ENCODE measurements at regions not wholly inside any gene's neighbourhood (a gene's known extent, or its start where the extent isn't known, plus 50 kb on each side); places are given as distances from the start of the nearest gene placed in this dataset.

DNA sequence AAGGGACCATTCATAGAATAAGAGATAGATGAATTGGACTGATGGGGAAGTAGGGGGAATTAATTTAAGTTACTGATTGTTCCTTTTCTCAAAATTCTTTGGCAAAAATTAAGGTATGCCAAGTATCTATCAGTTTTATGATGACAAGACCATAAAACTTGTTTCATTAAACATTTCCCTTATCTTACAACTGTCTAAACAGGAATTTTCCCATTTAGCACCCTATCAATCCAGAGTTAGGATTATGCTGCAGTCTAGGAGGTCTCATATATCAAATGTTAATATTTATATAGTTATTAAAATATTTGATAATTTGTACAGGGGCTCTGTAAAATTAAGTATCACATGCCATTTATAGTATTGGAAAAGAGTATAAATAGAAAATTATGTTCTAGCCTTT lies 51.5 kb upstream of the ARID1B start:
- no peak for DNase-seq (ENCODE audit: low spot score)

DNA sequence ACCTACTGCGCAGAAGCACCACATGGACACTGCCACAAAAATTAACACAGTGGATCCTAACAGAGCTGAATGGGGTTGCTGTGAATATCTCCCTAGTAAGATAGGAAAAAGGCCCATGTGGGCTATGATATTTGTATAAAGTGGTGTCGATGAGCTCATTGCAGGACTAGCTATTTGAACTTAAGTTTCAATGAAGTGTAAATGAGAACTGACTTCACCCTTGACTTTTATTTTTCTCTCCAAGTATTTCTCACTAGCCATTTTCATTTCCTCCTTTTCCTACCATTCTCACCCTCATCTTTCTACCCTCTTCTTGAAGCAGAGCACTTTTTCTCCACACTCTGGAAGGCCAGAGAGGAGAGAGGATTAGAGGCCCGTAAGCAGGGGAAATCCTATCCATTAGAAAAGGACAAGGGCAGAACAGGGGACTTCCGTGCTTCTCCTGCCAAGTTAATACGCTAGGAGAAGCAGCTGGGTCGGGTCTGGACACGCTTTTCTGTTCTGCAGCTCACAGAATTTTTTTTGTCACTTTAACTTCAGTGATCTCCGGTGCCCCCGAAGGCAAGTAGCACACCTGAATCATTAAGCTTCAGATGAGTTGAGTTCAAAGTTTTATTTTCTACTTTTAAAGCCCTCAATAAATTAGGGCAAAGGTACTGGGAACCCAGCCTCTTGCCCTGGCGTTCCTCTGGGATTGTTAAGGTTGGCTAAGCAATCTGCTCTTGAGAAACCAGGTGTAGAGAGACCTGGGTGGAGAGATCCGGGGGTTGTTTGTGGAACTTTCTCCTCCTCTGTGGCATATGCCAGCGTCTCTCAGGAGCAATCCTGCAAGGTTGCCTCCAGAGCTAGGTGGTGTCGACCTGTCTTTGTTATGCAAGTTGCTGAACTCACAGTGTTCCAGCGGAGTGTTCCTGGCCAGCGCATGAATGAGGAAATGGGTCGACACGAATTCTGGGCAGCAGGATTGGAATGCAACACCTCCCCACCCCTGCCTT lies 56.2 kb upstream of the ARID1B start:
- DNase-seq (ENCODE audit: low spot score): no peak

DNA sequence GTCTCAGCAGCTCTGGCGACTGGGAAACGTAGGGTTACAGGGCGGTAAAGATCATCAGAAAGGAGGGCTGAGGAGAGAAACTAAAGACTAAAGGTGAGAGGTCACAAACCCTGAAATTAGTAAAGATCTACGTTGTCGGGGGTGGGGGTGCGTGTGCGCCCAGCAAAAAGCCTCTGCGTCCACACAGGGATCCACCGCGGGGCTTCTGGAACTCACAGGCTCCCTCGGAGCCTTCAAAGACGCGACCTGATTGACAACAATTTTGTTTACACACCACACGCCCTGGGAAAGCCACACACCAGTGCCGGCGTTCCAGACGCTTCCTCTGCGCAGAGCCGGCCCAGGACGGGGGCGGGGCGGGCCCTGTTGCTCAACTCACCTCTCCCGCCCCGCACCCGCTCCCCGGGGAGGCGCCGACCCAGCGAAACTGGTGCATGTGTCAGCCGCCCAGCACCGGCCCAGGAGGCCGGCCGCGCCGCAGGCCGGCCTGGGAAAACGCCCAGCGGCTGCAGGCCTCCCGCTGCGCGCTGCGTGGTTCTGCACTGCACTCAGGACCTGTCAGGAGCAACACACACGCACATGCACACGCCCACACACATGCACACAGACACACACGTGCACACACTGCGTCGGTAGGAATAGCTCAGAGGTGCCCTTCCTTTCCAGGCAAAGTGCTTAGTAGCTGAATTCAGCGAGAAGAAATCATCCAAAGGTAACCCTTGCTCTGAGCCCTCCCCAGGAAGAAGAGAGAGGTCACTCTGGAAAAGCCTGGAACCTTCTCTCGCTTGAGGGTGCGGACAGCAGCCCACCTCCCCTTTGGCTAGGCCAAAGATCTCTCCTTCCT lies 57.2 kb upstream of the ARID1B start:
- peak; percentile 96 for DNase-seq (ENCODE audit: low spot score)

DNA sequence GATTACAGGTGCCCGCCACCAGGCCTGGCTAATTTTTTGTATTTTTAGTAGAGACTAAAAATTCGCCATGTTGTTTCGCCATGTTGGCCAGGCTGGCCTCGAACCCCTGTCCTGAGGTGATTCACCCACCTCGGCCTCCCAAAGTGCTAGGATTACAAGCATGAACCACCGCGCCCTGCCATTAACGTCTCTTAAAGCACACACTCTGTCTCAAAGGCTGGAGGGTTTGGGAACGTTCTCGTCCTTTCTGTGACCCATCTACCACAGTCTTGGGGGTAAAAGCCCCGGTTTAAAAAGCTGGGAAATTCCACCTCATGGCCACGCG lies 57.8 kb upstream of the ARID1B start:
- no peak for DNase-seq (ENCODE audit: low spot score)

DNA sequence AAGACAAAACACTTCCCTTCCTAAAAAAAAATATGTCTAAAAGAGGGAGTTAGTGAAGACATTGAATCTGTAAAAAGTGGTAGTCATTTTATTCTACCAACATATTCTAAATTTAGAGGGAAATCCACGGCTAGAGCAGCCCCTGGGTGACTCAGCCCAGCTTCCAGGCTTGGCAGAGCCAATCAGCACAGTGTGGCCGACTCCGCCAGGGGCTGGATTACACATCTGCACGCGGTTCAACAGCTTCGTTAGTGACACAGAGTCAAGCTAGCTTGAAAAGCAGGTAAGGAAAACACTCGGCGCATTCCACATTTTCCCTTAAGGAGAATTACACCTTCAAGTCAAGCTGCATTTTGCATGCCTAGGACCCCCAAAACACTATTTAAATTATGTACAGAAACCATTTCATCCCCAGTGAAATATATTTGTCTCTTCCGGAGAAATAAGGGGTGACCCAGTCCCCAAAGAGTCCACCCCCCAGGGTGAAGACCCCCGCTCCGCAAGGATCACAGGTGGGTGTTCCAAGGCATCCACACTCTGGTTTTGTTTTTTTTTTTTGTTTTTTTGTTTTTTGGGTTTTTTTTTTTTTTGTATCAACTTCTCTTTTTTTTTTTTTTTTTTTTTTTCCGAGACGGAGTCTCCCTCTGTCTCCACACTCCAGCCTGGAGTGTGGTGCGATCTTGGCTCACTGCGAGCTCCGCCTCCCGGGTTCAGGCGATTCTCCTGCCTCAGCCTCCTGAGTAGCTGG lies 58.4 kb upstream of the ARID1B start:
- DNase-seq (ENCODE audit: low spot score): peak; percentile 79

DNA sequence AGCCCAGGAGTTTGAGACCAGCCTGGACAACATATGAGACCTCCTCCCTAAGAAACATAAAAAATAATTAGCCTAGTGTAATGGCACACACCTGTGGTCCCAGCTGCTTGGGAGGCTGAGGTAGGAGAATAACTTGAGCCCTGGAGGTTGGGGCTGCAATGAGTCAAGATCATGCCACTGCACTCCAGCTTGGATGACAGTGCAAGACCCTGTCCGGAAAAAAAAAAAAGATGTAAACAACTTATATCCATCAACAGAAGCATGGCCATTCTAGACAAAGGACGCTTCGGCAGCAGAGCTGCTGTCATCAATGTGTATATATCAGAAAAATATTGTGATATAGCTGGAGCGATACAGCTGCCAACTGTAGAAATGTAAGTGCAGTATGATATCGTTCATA lies 59.6 kb upstream of the ARID1B start:
- no peak for DNase-seq (ENCODE audit: low spot score)

DNA sequence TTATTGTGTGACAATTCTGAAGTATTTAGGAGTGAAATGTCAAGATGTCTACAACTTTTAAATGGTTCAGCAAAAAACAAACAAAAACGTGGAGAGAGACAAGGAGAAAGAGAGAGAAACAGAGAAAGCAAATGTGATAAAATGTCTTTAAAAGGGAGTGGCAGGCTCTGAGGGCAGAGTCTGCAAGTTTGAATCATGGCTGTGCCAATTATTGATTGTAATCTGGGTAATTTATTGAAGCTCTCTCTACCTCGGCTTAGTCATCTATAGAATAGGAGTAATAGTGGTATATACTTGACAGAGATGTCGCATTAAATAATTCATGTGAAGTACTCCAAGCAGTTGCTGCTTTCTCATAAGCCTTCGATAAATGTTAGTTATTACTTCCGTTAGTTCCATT lies 61.3 kb upstream of the ARID1B start:
- DNase-seq (ENCODE audit: low spot score): no peak

DNA sequence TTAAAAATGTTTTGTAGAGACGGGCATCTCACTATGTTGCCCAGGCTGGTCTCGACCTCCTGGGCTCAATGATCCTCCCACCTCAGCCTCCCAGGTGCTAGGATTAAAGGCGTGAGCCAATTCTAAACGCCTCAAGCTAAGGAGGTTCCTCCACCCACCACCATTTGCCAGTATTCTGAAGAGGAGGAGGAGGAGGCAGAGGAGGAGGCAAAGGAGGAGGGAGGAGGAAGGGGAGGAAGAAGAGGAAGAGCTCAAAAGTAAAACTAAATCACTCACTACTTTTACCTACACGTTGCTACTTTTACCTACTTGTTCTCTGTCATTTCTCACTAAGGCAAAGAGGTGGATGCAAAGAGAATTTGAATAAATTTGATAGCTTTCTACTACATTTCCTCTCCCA lies 63.6 kb upstream of the ARID1B start:
- no peak for DNase-seq (ENCODE audit: low spot score)

DNA sequence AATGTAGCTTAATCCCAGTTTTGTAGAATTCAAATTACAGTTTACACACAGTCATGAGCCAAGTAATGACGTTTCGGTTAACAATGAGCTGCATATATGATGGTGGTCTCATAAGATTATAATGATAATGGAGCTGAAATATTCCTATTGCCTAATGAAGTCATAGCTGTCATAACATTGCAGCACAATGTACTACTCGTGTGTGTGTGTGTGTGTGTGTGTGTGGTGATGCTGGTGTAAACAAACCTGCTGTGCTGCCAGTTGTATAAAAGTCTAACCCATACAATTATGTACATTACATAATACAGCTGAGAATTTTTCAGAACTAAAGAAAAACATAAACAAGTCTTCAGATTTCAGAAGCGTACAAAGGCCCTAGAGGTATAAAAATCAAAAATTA lies 66.7 kb upstream of the ARID1B start:
- DNase-seq (ENCODE audit: low spot score): no peak

DNA sequence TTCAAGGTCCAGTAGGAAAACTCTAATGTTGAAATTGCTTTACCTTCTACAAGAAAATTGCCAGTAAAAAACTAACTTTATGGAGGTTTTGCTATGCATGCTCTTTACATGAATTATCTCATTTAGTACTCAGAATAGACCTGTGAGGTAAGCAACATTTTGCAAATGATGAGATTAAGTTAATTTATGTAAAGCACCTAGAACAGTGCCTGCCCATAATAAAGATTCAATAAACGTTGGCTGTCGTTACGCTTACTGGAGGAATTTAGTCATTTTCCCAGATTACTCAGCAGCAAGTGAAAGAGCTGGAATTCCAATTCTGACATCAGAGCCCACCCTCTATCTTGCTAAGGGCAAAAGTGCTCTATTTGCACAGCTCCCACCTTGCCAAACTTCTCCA lies 69.4 kb upstream of the ARID1B start:
- DNase-seq (ENCODE audit: low spot score): no peak

DNA sequence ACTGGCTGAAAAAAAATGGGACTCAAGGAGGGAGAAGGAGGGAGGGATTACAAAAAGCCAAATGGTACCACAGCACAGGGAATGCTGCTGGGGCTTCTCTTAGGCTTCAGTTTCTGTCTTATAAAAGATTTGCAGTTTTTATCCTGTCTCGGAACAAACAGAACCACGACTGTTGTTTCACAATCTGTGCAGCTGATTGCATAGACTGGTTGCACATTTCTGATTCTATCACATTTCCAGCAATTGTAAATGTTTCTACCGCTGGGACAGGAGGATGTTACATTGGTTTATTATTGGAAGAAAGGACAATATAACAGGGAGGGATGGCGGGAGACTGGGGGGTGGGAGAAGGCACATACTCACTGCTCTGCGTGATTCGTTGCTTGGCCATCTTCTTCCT lies 73.5 kb upstream of the ARID1B start:
- DNase-seq (ENCODE audit: low spot score): no peak

DNA sequence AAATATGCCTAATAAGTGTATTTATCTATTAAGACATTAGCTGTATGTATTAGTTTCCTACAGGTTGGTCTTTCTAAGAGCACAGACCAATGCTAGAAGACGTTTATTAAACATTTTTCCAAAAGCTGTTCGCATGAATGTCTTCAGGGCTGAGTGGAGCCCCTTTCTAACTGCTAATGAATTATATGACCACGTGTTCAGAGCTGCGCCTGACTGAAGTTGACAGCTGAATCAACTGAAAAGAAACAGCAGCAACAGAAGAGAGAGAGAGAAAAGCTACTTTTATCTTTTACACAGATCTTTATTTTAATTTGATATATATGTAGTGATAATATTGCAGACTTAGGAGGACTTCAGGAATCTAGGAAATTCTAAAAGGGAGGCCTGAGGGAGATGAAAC lies 75.2 kb upstream of the ARID1B start:
- no peak for DNase-seq (ENCODE audit: low spot score)

DNA sequence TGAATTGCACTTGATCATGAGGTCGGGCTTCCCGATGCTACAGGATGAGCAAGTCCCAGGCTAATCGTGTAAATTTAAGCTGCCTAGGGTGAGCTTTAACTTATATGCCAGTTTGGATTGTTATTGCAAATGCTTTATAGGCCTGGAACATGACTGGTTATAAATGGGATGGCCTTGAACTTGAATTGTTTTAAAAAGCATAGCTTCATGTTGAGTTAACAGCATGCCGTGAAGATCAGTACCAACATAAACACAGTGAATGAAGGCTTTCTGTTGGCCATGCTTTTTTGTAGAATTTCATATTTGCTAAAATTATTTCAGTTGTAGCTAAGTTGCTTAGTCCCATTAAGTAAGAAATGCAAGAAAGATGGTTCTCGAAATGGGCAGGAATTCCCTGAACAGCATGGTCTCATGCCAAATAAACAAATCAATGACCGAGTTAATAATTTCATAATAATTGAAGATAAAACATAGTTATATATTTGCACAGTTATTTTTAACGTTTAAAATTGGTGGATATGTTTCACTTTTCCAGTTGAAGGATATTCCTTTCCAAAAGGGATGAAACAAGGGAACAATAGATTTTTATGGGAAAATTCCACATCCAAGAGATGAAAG lies 76.6 kb upstream of the ARID1B start:
- DNase-seq (ENCODE audit: low spot score): no peak

DNA sequence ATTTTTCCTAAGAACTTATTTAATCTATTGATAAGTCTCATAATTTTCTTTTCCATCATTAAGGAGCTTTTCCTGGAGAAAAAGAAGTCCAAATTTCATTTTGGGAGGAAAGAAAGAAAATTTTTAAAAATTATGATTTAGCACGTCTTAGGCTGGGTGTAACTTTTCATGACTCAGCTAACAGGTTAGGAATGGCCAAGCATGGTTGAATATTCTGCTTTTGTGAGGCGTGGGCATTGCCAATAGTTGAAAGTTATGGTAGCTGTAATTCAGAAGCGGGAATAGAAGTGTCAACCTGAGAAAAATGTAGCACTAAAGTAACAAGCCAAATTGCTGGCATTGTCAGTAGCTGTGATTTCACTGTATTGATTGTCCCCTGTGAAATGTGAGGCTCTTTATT lies 77.2 kb upstream of the ARID1B start:
- DNase-seq (ENCODE audit: low spot score): no peak

DNA sequence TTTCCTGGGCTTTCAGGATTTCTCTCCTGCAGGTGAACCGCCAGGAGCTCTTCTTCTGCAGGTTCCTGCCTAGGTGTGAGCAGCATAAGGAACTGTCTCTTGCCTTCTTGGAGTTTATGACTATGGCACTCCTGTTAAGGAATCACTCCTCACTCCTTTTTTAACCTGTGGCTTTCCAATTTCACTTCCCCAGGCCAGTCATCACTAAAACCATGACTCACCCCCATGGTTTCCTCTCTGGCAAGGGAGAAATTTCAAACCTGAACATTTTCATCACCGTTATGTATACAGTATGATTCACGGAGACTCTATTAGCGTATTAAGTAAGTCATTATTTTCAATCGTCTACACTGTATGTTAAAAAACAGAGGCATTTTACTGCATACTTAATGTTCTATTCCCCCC lies 78.2 kb upstream of the ARID1B start:
- peak; percentile 17 for DNase-seq (ENCODE audit: low spot score)

DNA sequence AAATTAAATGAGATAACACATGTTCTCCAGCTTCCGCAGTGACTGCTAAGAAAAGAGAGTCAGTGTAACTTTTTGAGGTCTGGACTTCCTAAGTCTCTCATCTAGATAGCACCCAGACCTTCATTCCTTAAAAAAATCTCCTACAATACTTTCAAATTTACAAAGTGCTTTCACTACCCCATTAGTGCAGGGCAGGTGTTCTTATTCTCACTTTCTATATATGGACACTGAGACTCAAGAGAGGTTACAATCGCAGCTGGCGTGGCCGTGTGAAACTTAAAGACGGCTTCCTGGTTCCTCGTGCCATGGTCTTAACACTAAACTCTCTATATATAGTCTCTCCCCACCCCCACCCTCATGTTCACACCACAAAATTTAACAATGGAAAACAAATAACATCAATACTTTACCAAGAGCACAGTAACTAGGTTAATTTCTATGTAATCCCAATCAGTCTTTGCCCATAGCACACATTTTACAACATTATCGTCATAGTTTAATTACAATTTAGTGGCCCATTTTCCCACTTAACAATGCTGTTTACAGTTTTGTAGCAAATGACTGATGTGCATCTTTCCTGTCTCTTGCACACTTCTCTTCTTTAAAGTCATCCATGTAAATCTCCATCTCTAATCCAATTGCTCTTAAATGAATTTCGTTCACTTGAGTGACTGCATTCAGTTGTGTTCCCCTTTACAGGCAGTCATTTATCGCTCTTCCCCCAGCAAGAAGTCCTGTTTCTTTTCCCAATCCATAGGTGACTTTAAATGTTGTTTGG lies 78.8 kb upstream of the ARID1B start:
- no peak for DNase-seq (ENCODE audit: low spot score)

DNA sequence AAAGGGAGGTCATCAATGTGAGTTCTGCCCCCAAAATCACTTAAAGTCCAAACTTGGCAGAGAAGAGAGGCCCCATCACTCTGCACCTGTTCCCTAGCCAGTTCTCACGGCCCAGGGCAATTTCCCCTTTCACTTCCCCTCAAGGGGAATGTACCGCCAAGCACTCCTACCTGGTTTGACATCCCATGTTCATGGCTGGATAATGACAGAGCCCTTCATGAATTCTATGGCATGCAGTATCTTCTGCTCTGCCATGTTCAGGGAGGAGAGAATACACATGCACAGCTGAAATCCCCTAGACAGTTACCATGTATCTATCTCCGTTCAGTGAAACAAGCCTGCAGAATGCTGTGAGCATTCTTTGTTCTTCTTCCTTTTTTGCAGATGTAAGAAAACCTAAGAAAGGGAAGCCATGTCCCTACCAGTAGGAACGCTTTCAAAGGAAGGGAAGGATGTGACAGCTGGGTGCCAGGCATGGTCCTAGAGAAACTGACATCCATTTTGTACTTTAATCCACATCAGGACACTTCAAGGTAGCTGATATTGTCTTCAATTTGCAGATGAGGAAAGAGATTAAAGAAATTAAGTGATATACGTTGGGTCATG lies 79.8 kb upstream of the ARID1B start:
- no peak for DNase-seq (ENCODE audit: low spot score)

DNA sequence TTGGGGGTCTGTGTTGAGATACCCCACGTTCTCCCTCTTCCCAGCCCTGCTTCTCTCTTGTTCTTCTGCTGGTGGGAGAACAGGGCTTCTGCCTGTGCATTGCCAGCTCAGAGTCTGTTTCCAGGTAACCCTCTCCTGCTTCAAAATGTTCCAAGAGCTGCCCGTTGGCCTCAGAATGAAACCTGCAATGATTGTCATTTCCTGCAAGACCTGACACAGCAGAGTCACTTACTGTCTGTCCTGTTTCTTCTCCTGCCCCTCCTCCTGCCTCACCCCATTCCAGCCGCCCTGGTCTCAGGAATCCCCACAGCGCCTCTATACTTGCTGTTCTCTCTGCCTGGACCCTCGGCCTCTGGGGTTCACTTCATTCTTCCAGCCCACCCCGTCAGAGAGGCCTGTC lies 81.4 kb upstream of the ARID1B start:
- no peak for DNase-seq (ENCODE audit: low spot score)

DNA sequence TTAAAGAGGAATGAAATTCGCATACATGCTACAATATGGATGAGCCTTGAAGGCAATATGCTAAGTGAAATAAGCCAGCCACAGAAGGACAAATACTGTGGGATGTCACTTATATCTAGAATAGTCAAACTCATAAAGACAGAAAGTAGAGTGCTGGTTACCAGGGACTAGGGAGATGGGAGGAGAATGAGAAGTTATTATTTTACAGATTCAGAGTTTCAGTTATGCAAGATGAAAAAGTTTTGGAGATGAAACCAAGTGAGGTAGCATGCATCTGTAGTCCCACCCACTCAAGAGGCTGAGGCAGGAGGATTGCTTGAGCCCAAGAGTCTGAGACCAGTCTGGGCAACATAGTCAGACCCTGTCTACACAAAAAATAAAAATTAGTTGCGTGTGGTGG lies 82.5 kb upstream of the ARID1B start:
- DNase-seq (ENCODE audit: low spot score): no peak

DNA sequence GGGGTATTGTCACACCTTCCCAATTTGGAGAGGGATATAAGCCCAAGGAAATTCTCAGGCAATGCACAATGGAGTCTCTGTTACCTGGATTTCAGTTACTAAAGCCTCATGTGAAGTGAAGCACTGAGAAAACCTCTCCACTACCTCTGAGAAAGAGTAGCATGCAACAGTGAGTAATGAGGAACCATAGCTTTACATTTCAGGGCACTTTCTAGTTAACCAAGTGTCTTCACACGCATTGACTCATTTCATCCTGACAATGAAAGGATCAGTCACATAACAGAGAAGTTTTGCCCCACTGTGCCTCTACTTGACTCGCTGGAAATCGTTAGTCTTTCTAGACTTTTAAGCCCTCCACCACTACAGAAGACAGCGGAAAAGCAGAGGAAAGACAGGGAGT lies 86.2 kb upstream of the ARID1B start:
- no peak for DNase-seq (ENCODE audit: low spot score)

DNA sequence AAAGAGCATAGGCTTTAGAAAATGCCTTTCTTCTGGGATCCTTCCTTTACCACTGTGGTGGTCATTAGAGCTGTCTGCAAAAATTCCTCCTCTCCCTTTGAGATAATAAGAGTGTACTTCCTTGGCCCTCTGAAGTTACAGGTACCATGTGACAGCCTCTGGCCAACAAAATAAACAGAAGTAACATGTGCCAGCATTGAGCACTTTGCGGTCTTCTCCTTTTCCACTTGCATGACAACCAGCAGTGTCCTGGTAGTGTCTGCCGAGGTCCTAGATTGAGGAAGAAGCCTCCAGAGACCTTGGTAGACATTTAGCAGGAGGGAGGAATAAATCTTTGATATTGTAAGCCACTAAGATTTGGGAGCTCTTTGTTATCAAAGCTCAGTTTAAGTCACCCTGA lies 87.5 kb upstream of the ARID1B start:
- no peak for DNase-seq (ENCODE audit: low spot score)

Data from GM03348 (cell line).